Stimulated activated CD4-positive, alpha-beta T cell treated with anti-CD3 and anti-CD28 coated beads, Interleukin-12 subunit alpha, Interleukin-12 subunit beta, amount 100 ng/mL, for 48 hours (primary cell): ENCODE measurements at regions not wholly inside any gene's neighbourhood (a gene's known extent, or its start where the extent isn't known, plus 50 kb on each side); places are given as distances from the start of the nearest gene placed in this dataset.

Source experiments
- DNase-seq, 3 donors: peaks; one replicate each; pipeline ENCODE4 v3.0.0-alpha.2; 2020; ENCODE audit warnings: low read depth in 2 of 3, low spot score in 1 of 3

DNA sequence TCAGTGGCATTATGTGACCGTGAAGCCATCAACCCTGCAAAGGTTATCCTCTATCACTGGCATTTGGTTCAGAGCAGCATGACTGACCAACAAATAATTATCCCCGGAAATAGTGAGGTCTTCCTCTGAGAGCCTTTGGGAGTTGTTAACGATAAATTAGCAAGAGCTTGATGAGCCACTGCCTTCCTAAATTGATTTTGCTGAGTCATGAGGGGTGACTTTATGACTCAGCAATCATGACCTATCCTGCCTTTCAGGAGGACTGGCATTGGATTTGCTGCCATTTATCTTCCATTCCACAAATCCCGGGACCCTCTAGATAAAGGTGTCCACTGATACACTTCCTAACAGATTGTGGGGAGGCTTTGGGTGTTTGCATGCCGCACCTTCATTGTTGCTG is 80.8 kb upstream of the MTNR1B start:
- DNase-seq: no peak

- no peak for DNase-seq
Measured at GRCh38 chr11:92890846-92891245, 78.6 kb upstream of the MTNR1B start.

DNA sequence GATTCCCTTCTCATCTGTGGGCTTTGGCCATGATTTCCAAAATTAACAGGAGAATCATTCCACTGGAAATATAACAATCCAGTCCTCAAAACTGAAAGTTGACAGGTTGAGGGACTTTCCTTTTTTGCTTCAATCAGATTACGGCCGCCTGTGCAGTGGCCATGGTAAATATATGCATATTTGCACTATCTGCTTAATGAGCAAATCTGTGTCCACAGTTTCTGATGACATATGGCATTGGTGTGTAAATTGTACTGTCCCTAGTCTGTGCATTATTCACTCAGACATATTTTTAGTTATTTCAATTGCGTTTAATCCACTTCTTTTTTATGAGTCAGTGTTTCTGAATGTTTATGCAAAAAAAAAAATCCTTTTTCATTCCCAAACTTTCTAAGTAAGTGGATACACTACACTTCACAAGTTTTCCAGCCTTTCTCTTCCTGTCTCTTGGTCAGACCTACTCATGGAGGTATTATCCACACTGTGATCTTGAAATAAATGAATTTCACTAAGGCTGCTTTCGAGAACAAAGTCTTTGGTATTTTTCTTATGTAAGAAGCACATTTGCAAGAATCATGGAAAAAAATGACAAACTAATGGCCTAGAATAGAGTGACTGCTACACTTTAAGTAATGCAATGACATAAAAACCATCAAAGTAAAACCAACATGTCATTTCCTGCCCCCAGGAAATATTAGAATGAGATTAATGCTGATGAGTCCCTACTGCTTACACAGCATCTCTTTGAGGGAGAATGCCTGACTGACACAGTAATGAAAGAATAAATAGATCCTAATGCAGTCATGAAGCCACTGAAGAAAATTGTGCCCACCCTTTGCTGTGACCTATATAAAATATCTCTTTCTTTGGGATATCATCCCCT is 76.4 kb upstream of the MTNR1B start:
- no peak for DNase-seq

DNA sequence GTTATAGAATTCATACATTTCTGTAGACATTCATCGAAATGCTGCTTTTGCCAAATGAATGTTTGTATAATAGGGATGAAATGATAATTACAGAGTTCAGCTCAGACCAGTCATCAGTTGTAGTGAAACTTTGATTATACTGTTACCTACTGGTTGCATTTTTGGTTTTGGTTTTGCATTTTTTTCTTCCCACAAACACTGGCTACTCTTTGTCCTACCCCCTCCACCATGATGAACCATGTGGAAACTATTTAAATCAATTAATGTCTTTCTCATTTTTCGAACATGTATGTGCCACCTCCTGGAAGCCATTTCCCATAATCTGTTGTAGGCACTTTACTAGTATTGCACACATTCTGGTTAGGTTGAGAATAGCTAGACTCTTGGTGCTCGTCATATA is 75.3 kb upstream of the MTNR1B start:
- DNase-seq: no peak

DNA sequence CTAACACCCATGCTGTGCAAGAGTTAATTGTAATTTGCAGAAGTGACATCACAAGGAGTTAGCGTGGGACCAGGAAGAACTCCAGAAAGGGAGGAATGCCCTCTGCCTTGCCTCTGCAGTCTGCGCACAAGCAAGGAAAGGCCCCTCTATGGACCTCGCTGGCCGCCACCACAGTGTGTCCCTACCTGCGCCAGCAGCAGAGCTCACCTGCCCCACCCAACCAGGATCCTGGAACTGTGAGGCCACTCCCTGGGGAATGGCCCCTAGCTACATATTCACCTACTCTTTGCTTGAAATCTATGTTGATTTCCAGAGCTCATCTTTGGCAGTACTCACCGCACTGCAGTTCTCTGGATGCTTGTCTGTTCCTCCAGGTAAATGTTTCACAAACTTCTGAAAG is 72.0 kb upstream of the MTNR1B start:
- no peak for DNase-seq

GRCh38 chr11:92902417-92902816 is 67.0 kb upstream of the MTNR1B start:
- no peak for DNase-seq

- DNase-seq: no peak
Measured at GRCh38 chr11:92907671-92908070, 61.8 kb upstream of the MTNR1B start.

DNA sequence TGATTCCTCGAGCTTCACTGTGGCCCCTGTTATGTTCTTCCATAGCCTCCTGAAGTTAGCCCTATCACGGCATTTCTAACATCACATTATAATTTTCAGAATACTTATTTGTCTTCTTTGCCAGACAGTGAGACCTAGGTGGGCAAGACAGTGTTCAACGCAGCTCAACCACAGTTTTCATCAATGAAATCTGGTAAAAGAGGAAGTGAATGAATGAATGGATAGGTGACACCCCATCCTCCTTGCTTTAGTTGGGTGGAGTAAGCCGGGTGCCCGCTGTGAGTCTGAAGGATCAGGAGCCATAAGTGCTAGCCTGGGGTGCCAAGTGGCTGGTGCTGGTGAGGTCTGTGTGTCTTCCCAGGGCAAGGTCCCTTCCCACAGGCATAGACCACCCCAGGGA is 60.2 kb upstream of the MTNR1B start:
- no peak for DNase-seq

- DNase-seq: no peak
Measured at GRCh38 chr11:92911478-92911877, 58.0 kb upstream of the MTNR1B start.

GRCh38 chr11:92915551-92915950 is 53.9 kb upstream of the MTNR1B start:
- DNase-seq: no peak

DNA sequence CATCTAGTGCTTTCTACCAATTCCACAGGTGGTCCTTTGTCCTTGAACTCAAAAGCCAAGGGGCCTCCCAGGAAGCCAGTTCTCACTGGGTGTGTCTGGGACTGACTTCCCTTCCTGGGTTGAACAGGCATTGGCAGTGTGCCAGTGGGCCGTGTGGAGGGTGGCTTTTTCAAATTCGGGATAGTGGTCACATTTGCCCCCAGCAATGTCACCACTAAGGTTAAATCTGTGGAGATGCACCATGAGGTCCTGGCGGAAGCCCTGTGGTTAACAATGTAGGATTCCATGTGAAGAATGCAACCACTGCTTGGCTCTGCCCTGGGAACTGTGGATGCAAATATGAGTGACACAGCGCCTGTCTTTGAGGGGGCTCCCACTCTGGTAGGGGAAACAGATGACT is 53.2 kb upstream of the MTNR1B start:
- DNase-seq: no peak

GRCh38 chr11:92917927-92918326 is 51.5 kb upstream of the MTNR1B start:
- DNase-seq: no peak

- DNase-seq: no peak
Measured at GRCh38 chr11:92919048-92919447, 50.4 kb upstream of the MTNR1B start.
